ENCODE measurements at regions not wholly inside any gene's neighbourhood (a gene's known extent, or its start where the extent isn't known, plus 50 kb on each side); places are given as distances from the start of the nearest gene placed in this dataset.

GRCh38 chr2:106941372-106941993 lies 55.5 kb upstream of the ST6GAL2 start:
- POLR2A ChIA-PET = no interaction called here
- no peaks in the 10 kb centered on the region for H3K36me3 Mint-ChIP-seq
- intact Hi-C loops (cut with micrococcal nuclease) = no loop called here

GRCh38 chr2:106943468-106944200 lies 57.7 kb upstream of the ST6GAL2 start:
- CTCF ChIA-PET = no interaction called here
- Mint-ChIP-seq H3K9me3 (no peaks in the 10 kb centered on the region), H3K27me3 (no peaks in the 10 kb centered on the region), H3K4me1 (ENCODE audit: low read depth) (no peaks in the 10 kb centered on the region), H3K27ac (no peak overlapping the region), H3K4me3 (no peak overlapping the region), H3K36me3 (no peaks in the 10 kb centered on the region)
- DNase-seq = no peak
- POLR2A ChIA-PET = no interaction called here
- intact Hi-C loops (cut with micrococcal nuclease) = no loop called here

More at GRCh38 chr2:106941372-106941993, 55.5 kb upstream of the ST6GAL2 start:
- DNase-seq = no peak
- Mint-ChIP-seq H3K4me3 (no peak overlapping the region), H3K27ac (no peak overlapping the region), H3K4me1 (ENCODE audit: low read depth) (no peaks in the 10 kb centered on the region), H3K9me3 (no peaks in the 10 kb centered on the region), H3K27me3 (no peaks in the 10 kb centered on the region)
- CTCF ChIA-PET = no interaction called here

GRCh38 chr2:106944215-106944614 lies 58.2 kb upstream of the ST6GAL2 start:
- Mint-ChIP-seq H3K9me3 (no peaks in the 10 kb centered on the region), H3K27ac (no peak overlapping the region), H3K36me3 (no peaks in the 10 kb centered on the region), H3K4me3 (no peak overlapping the region), H3K4me1 (ENCODE audit: low read depth) (no peaks in the 10 kb centered on the region), H3K27me3 (no peaks in the 10 kb centered on the region)
- POLR2A ChIA-PET = no interaction called here
- no peak for DNase-seq
- intact Hi-C loops (cut with micrococcal nuclease) = no loop called here
- CTCF ChIA-PET = no interaction called here

GRCh38 chr2:106948540-106948939 lies 62.6 kb upstream of the ST6GAL2 start:
- H3K36me3 Mint-ChIP-seq = no peaks in the 10 kb centered on the region
- intact Hi-C loops (cut with micrococcal nuclease) = no loop called here
- CTCF ChIA-PET = no interaction called here
- no peaks in the 10 kb centered on the region for H3K27me3 Mint-ChIP-seq
- DNase-seq = no peak
- peaks cover 4% of the 10 kb centered on the region for H3K9me3 Mint-ChIP-seq
- no peak overlapping the region for H3K4me3 Mint-ChIP-seq
- POLR2A ChIA-PET = no interaction called here
- no peak overlapping the region for H3K27ac Mint-ChIP-seq
- H3K4me1 Mint-ChIP-seq (ENCODE audit: low read depth) = no peaks in the 10 kb centered on the region

GRCh38 chr2:106953236-106953635 lies 67.3 kb upstream of the ST6GAL2 start:
- Mint-ChIP-seq H3K4me3 (no peak overlapping the region), H3K27ac (no peak overlapping the region), H3K27me3 (no peaks in the 10 kb centered on the region), H3K4me1 (ENCODE audit: low read depth) (no peaks in the 10 kb centered on the region), H3K36me3 (no peaks in the 10 kb centered on the region), H3K9me3 (peaks cover 4% of the 10 kb centered on the region)
- ChIA-PET CTCF (no interaction called here), POLR2A (no interaction called here)
- intact Hi-C loops (cut with micrococcal nuclease) = no loop called here
- DNase-seq = no peak

- Mint-ChIP-seq H3K4me1 (ENCODE audit: low read depth) (no peaks in the 10 kb centered on the region), H3K9me3 (peaks cover 4% of the 10 kb centered on the region), H3K27ac (no peak overlapping the region), H3K27me3 (no peaks in the 10 kb centered on the region), H3K36me3 (no peaks in the 10 kb centered on the region), H3K4me3 (no peak overlapping the region)
- no peak for DNase-seq
- intact Hi-C loops (cut with micrococcal nuclease) = no loop called here
- CTCF ChIA-PET = no interaction called here
- POLR2A ChIA-PET = no interaction called here
Measured at GRCh38 chr2:106953779-106954178, 67.8 kb upstream of the ST6GAL2 start.

- no peak overlapping the region for H3K4me3 Mint-ChIP-seq
- H3K9me3 Mint-ChIP-seq = peaks cover 4% of the 10 kb centered on the region
- POLR2A ChIA-PET = no interaction called here
Measured at GRCh38 chr2:106954304-106954703, 68.3 kb upstream of the ST6GAL2 start.

GRCh38 chr2:106956416-106956815 lies 70.4 kb upstream of the ST6GAL2 start:
- Mint-ChIP-seq H3K36me3 (no peaks in the 10 kb centered on the region), H3K4me1 (ENCODE audit: low read depth) (no peaks in the 10 kb centered on the region), H3K27ac (no peak overlapping the region), H3K4me3 (no peak overlapping the region), H3K9me3 (no peaks in the 10 kb centered on the region), H3K27me3 (no peaks in the 10 kb centered on the region)
- ChIA-PET CTCF (no interaction called here), POLR2A (no interaction called here)
- DNase-seq = no peak
- intact Hi-C loops (cut with micrococcal nuclease) = no loop called here

More at GRCh38 chr2:106954304-106954703, 68.3 kb upstream of the ST6GAL2 start:
- H3K27ac Mint-ChIP-seq = no peak overlapping the region
- DNase-seq = no peak
- no peaks in the 10 kb centered on the region for H3K27me3 Mint-ChIP-seq
- CTCF ChIA-PET = no interaction called here
- no peaks in the 10 kb centered on the region for H3K36me3 Mint-ChIP-seq
- intact Hi-C loops (cut with micrococcal nuclease) = no loop called here
- no peaks in the 10 kb centered on the region for H3K4me1 Mint-ChIP-seq (ENCODE audit: low read depth)

GRCh38 chr2:106956879-106957278 lies 70.9 kb upstream of the ST6GAL2 start:
- H3K36me3 Mint-ChIP-seq = no peaks in the 10 kb centered on the region
- no peak overlapping the region for H3K4me3 Mint-ChIP-seq
- H3K4me1 Mint-ChIP-seq (ENCODE audit: low read depth) = no peaks in the 10 kb centered on the region
- H3K27ac Mint-ChIP-seq = no peak overlapping the region
- POLR2A ChIA-PET = no interaction called here
- DNase-seq = no peak
- intact Hi-C loops (cut with micrococcal nuclease) = no loop called here
- no peaks in the 10 kb centered on the region for H3K27me3 Mint-ChIP-seq
- H3K9me3 Mint-ChIP-seq = no peaks in the 10 kb centered on the region
- CTCF ChIA-PET = no interaction called here

GRCh38 chr2:106959975-106960682 lies 74.2 kb upstream of the ST6GAL2 start:
- H3K4me1 Mint-ChIP-seq (ENCODE audit: low read depth) = no peaks in the 10 kb centered on the region
- H3K27ac Mint-ChIP-seq = no peak overlapping the region
- CTCF ChIA-PET = no interaction called here
- no peaks in the 10 kb centered on the region for H3K36me3 Mint-ChIP-seq
- DNase-seq = no peak
- no peaks in the 10 kb centered on the region for H3K27me3 Mint-ChIP-seq
- no peak overlapping the region for H3K4me3 Mint-ChIP-seq
- intact Hi-C loops (cut with micrococcal nuclease) = no loop called here
- H3K9me3 Mint-ChIP-seq = no peaks in the 10 kb centered on the region
- POLR2A ChIA-PET = no interaction called here

GRCh38 chr2:106960683-106961161 lies 74.8 kb upstream of the ST6GAL2 start:
- Mint-ChIP-seq H3K27me3 (no peaks in the 10 kb centered on the region), H3K4me3 (no peak overlapping the region), H3K4me1 (ENCODE audit: low read depth) (no peaks in the 10 kb centered on the region), H3K36me3 (no peaks in the 10 kb centered on the region), H3K27ac (no peak overlapping the region), H3K9me3 (no peaks in the 10 kb centered on the region)
- ChIA-PET POLR2A (no interaction called here), CTCF (no interaction called here)
- DNase-seq = no peak
- intact Hi-C loops (cut with micrococcal nuclease) = no loop called here

GRCh38 chr2:106961328-106961727 lies 75.4 kb upstream of the ST6GAL2 start:
- intact Hi-C loops (cut with micrococcal nuclease) = no loop called here
- Mint-ChIP-seq H3K27ac (no peak overlapping the region), H3K27me3 (no peaks in the 10 kb centered on the region), H3K4me1 (ENCODE audit: low read depth) (no peaks in the 10 kb centered on the region), H3K36me3 (no peaks in the 10 kb centered on the region), H3K4me3 (no peak overlapping the region), H3K9me3 (no peaks in the 10 kb centered on the region)
- DNase-seq = no peak
- ChIA-PET POLR2A (no interaction called here), CTCF (no interaction called here)

GRCh38 chr2:106963156-106963555 lies 77.2 kb upstream of the ST6GAL2 start:
- intact Hi-C loops (cut with micrococcal nuclease) = no loop called here
- Mint-ChIP-seq H3K36me3 (no peaks in the 10 kb centered on the region), H3K9me3 (peaks cover 3% of the 10 kb centered on the region), H3K4me3 (no peak overlapping the region), H3K27me3 (no peaks in the 10 kb centered on the region), H3K27ac (no peak overlapping the region), H3K4me1 (ENCODE audit: low read depth) (no peaks in the 10 kb centered on the region)
- CTCF ChIA-PET = no interaction called here
- POLR2A ChIA-PET = no interaction called here
- DNase-seq = no peak
